Stimulated activated CD8-positive, alpha-beta memory T cell treated with anti-CD3 and anti-CD28 coated beads, Interleukin-7, amount 100 ng/mL, for 48 hours (primary cell): ENCODE measurements at regions not wholly inside any gene's neighbourhood (a gene's known extent, or its start where the extent isn't known, plus 50 kb on each side); places are given as distances from the start of the nearest gene placed in this dataset.
"Not testable (repeated sequence)": the region's sequence is repeated elsewhere in the genome, so short reads cannot be mapped to it uniquely, and the experiment has no call there.

Experiments
- DNase-seq, 2 donors: peaks; one replicate each; pipeline ENCODE4 v3.0.0-alpha.2; 2020; ENCODE audit warnings: low read depth in 1 of 2; ENCODE audit errors: extremely low read depth in 1 of 2

- no peak for DNase-seq
These were observed 439.2 kb downstream of the NTRK2 start for GRCh38 chr9:85108746-85109145.

- DNase-seq: no peak
These were observed 438.7 kb downstream of the NTRK2 start for GRCh38 chr9:85108229-85108628.

GRCh38 chr9:85089188-85089969 lies 419.9 kb downstream of the NTRK2 start:
- no peak for DNase-seq

DNA sequence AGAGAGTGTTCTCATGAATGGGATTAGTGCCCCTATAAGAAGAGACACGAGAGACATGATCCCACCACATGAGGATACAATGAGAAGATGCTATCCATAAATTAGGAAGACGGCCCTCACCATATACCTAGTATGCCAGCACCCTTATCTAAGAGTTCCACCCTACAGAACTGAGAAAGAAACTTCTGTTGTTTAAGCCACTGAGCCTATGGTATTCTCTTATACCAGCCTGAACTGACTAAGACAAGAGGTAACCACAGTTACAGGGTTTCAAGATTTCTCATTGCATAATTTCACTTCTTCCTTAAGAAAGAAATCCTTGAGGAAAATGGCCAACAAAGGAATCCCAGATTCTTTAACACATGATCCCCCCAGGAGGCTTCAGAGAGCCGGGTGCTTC lies 412.4 kb downstream of the NTRK2 start:
- no peak for DNase-seq

- no peak for DNase-seq
These were observed 409.8 kb downstream of the NTRK2 start for GRCh38 chr9:85079349-85079748.

DNA sequence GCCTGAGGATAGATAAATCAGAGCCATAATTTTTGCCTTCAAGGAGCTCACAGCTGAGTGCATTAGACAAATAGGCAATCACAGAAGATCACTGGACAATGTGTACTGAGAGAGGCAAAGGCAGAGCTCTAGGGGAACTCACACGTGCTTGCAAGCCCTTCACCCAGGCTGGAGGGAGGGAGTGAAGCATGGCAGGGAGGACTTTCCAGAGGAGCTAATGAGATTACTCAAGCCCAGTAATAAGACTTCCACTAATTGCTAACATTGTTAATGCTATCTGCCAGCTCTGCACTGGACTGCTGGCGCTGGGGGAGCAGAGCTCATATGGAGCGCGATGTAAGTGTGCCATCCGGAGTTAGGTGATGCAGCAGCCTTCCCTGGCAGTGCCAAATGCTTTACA lies 408.4 kb downstream of the NTRK2 start:
- DNase-seq: no peak

GRCh38 chr9:85077146-85077545 lies 407.6 kb downstream of the NTRK2 start:
- not testable (repeated sequence) for DNase-seq
